HCT116 (cell line): ENCODE measurements at regions not wholly inside any gene's neighbourhood (a gene's known extent, or its start where the extent isn't known, plus 50 kb on each side); places are given as distances from the start of the nearest gene placed in this dataset.

Source experiments
- ATAC-seq: fragments of 200-7000 bp; cut with Tn5 transposase; 2 replicates; pipeline ENCODE4 v1.9.1; 2020; ENCODE audit warnings: mild to moderate bottlenecking, moderate library complexity
- BruUV-seq: library from RNA; stranded (reverse); fragments of 400-500 nt; replicated peaks from 2 replicates; lab custom pipeline; 2021; lab: Mats Ljungman, UMichigan
- CTCF ChIA-PET: fragments of 300-600 bp; sonication (Branson Sonifier 250); formaldehyde crosslinking; loops from one replicate; lab custom pipeline; 2021; ENCODE audit warnings: antibody characterized with exemption; lab: Charles Lee
- POLR2A ChIA-PET: fragments of 300-600, 350-600 bp; sonication (Branson Sonifier 250); formaldehyde crosslinking; loops from one replicate; lab custom pipeline; 2021; ENCODE audit warnings: antibody characterized with exemption; lab: Charles Lee
- RAD21 ChIA-PET, 2 experiments: fragments of 300-600 bp; sonication (Branson Sonifier 250); formaldehyde crosslinking; loops; one replicate each; lab custom pipeline; 2023; ENCODE audit warnings: low total read pairs in 2 of 2; ENCODE audit not compliant: uncharacterized antibody in 2 of 2, unreplicated experiment in 2 of 2, low non-redundant PET in 1 of 2; lab: Charles Lee
- DNase-seq: peaks from one replicate; pipeline ENCODE4 v3.0.0-alpha.2; 2010; ENCODE audit warnings: low read depth, low spot score
- H2AFZ ChIP-seq: fragments of 200-600 bp; shearing (Covaris generic), sonication (generic); 2 replicates; pipeline ENCODE4 v1.6.1; 2017; ENCODE audit warnings: low read depth, mixed run types, mixed read lengths, antibody characterized with exemption, low read length; ENCODE audit not compliant: poor library complexity, severe bottlenecking
- H3K27ac ChIP-seq: 2 replicates; pipeline ENCODE4 v1.5.1; 2012; ENCODE audit warnings: low read depth, low read length
- H3K27me3 ChIP-seq: fragments of 200-600 bp; sonication (generic); 2 replicates; pipeline ENCODE4 v1.6.1; 2016; ENCODE audit warnings: mixed run types, low read length, mixed read lengths; ENCODE audit not compliant: insufficient read depth
- H3K36me3 ChIP-seq, 2 experiments: fragments of 200-500 bp in 1 of 2; fragments of 200-600 bp in 1 of 2; sonication (Bioruptor generic) in 1 of 2; sonication (generic) in 1 of 2; 2 replicates each; pipeline versions ENCODE4 v1.5.1 to v1.6.1; 2014 to 2016; ENCODE audit warnings: low read length in 2 of 2, inconsistent platforms in 1 of 2, mixed read lengths in 1 of 2, mixed run types in 1 of 2; ENCODE audit not compliant: insufficient read depth in 2 of 2, control insufficient read depth in 1 of 2
- H3K4me1 ChIP-seq, 2 experiments: fragments of 200-600 bp in 1 of 2; sonication (generic) in 1 of 2; 2 replicates each; pipeline versions ENCODE4 v1.5.1 to v1.6.1; 2012 to 2017; ENCODE audit warnings: low read length in 2 of 2, inconsistent platforms in 1 of 2, mild to moderate bottlenecking in 1 of 2, mixed read lengths in 1 of 2, mixed run types in 1 of 2, moderate library complexity in 1 of 2; ENCODE audit not compliant: insufficient read depth in 2 of 2, control insufficient read depth in 1 of 2
- H3K4me2 ChIP-seq: fragments of 200-600 bp; sonication (generic); 2 replicates; pipeline ENCODE4 v1.6.1; 2017; ENCODE audit warnings: mixed run types, low read length, mixed read lengths
- H3K4me3 ChIP-seq, 2 experiments: fragments of 200-600 bp in 1 of 2; sonication (generic) in 1 of 2; replicated peaks in 1 of 2; 2 replicates each; pipeline ENCODE4 v1.5.1; 2011 to 2016; ENCODE audit warnings: low read length in 2 of 2, control low read depth in 1 of 2, low read depth in 1 of 2, mild to moderate bottlenecking in 1 of 2, mixed read lengths in 1 of 2, mixed run types in 1 of 2
- H3K79me2 ChIP-seq: fragments of 200-600 bp; sonication (generic); 2 replicates; pipeline ENCODE4 v1.6.1; 2017; ENCODE audit warnings: mild to moderate bottlenecking, mixed run types, low read length, moderate library complexity, mixed read lengths; ENCODE audit not compliant: insufficient read depth
- H3K9ac ChIP-seq: fragments of 200-600 bp; sonication (generic); 2 replicates; pipeline ENCODE4 v1.6.1; 2016; ENCODE audit warnings: low read length, mixed read lengths
- H3K9me2 ChIP-seq: fragments of 200-600 bp; sonication (generic), shearing (Covaris generic); 2 replicates; pipeline ENCODE4 v1.6.1; 2017; ENCODE audit warnings: mixed run types, mild to moderate bottlenecking, moderate library complexity; ENCODE audit not compliant: insufficient read depth
- H3K9me3 ChIP-seq, 2 experiments: fragments of 200-500 bp in 1 of 2; fragments of 200-600 bp in 1 of 2; sonication (Bioruptor generic) in 1 of 2; sonication (generic) in 1 of 2; 2 replicates each; pipeline ENCODE4 v1.6.1; 2014 to 2017; ENCODE audit warnings: low read length in 2 of 2, mixed read lengths in 2 of 2, inconsistent platforms in 1 of 2, low read depth in 1 of 2, mild to moderate bottlenecking in 1 of 2, mixed run types in 1 of 2, moderate library complexity in 1 of 2; ENCODE audit not compliant: control insufficient read depth in 1 of 2, insufficient read depth in 1 of 2
- H4K20me1 ChIP-seq: fragments of 200-600 bp; sonication (generic), shearing (Covaris generic); 2 replicates; pipeline ENCODE4 v1.6.1; 2017; ENCODE audit warnings: mixed run types, mild to moderate bottlenecking, moderate library complexity; ENCODE audit not compliant: insufficient read depth
- EGR1 ChIP-seq: IDR thresholded peaks from 2 replicates; pipeline ENCODE4 v1.6.1; 2012; ENCODE audit warnings: low read depth
- EZH2 ChIP-seq: fragments of 200-600 bp; sonication (generic); IDR thresholded peaks from 2 replicates; pipeline ENCODE4 v1.6.1; 2017; ENCODE audit warnings: antibody characterized with exemption, mixed run types
- FOSL1 ChIP-seq: IDR thresholded peaks from 2 replicates; pipeline ENCODE4 v1.6.1; 2012; ENCODE audit warnings: low read depth
- JUND ChIP-seq: IDR thresholded peaks from 2 replicates; pipeline ENCODE4 v1.6.1; 2012
- POLR2A ChIP-seq: IDR thresholded peaks from 2 replicates; pipeline ENCODE4 v1.7.0; 2011; ENCODE audit warnings: borderline replicate concordance; ENCODE audit not compliant: insufficient read depth, insufficient read length; ENCODE audit errors: extremely low read depth
- POLR2AphosphoS5 ChIP-seq: IDR thresholded peaks from 2 replicates; pipeline ENCODE4 v1.6.1; 2011; ENCODE audit warnings: mild to moderate bottlenecking, low read depth, low read length, moderate library complexity
- RAD21 ChIP-seq: IDR thresholded peaks from 2 replicates; pipeline ENCODE4 v1.6.1; 2012; ENCODE audit warnings: low read depth, mild to moderate bottlenecking
- REST ChIP-seq: IDR thresholded peaks from 2 replicates; pipeline ENCODE4 v1.6.1; 2012; ENCODE audit warnings: low read depth
- SIN3A ChIP-seq: IDR thresholded peaks from 2 replicates; pipeline ENCODE4 v1.6.1; 2012; ENCODE audit warnings: low read depth
- SP1 ChIP-seq: IDR thresholded peaks from 2 replicates; pipeline ENCODE4 v1.6.1; 2012; ENCODE audit warnings: low read depth
- SRF ChIP-seq: IDR thresholded peaks from 2 replicates; pipeline ENCODE4 v1.6.1; 2012; ENCODE audit warnings: low read depth
- TCF7L2 ChIP-seq: IDR thresholded peaks from 2 replicates; pipeline ENCODE4 v1.7.0; 2011; ENCODE audit warnings: borderline replicate concordance, inconsistent platforms; ENCODE audit not compliant: insufficient read depth, insufficient read length; ENCODE audit errors: extremely low read depth
- ZFX ChIP-seq: fragments of 450-650 bp; IDR thresholded peaks from 2 replicates; pipeline ENCODE4 v1.6.1; 2017
- ZNF274 ChIP-seq: fragments of 200-500 bp; sonication (Bioruptor generic); IDR thresholded peaks from 2 replicates; pipeline ENCODE4 v1.6.1; 2014; ENCODE audit warnings: mild to moderate bottlenecking, low read depth, low read length, inconsistent platforms
- intact Hi-C: fragments of 100-400 bp; cut with micrococcal nuclease; formaldehyde crosslinking; loops from 2 replicates; pipeline ENCODE4 v1.10.0; 2022
- TF ChIP-seq, protein P1 (sequence below): IDR thresholded peaks from 2 replicates; pipeline ENCODE4 v1.6.1; 2012
- TF ChIP-seq, protein P2 (sequence below): IDR thresholded peaks from 2 replicates; pipeline ENCODE4 v1.6.1; 2011; ENCODE audit warnings: mild to moderate bottlenecking, low read length, moderate library complexity; ENCODE audit not compliant: insufficient replicate concordance; ENCODE audit errors: extremely low read depth

DNA sequence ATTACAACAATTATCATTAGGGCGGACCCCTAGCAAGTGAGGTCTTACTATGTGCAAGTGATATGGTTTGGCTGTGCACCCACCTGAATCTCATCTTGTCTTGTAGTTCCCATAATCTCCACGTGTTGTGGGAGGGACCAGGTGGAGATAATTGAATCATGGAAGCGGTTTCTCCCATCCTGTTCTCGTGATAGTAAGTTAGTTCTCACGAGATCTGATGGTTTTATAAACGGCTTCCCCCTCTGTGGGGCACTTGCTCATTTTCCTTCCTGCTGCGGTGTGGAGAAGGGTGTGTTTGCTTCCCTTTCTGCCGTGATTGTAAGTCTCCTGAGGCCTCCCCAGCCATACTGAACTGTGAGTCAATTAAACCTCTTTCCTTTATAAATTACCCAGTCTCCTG, 96.1 kb upstream of the CDK6 start:
- no peak for TF ChIP-seq JUND
- TF ChIP-seq POLR2AphosphoS5 = no peak
- no peak for ATAC-seq
- H3K9ac ChIP-seq = no peak overlapping the region
- no peaks in the 10 kb centered on the region for H4K20me1 ChIP-seq
- POLR2A ChIA-PET = no interaction called here
- RAD21 ChIA-PET = no interaction called here
- no peaks in the 10 kb centered on the region for H3K36me3 ChIP-seq
- no peak overlapping the region for H3K27ac ChIP-seq
- H3K4me2 ChIP-seq = no peak overlapping the region
- BruUV-seq = no TSS peak
- no peaks in the 10 kb centered on the region for H3K9me3 ChIP-seq
- H3K27me3 ChIP-seq = no peaks in the 10 kb centered on the region
- H3K4me1 ChIP-seq = no peaks in the 10 kb centered on the region
- H3K79me2 ChIP-seq = no peaks in the 10 kb centered on the region
- CTCF ChIA-PET = no interaction called here
- no peak overlapping the region for H3K4me3 ChIP-seq
- no peak for DNase-seq
- no peaks in the 10 kb centered on the region for H3K9me2 ChIP-seq
- intact Hi-C loops = no loop called here
- no peak overlapping the region for H2AFZ ChIP-seq

DNA sequence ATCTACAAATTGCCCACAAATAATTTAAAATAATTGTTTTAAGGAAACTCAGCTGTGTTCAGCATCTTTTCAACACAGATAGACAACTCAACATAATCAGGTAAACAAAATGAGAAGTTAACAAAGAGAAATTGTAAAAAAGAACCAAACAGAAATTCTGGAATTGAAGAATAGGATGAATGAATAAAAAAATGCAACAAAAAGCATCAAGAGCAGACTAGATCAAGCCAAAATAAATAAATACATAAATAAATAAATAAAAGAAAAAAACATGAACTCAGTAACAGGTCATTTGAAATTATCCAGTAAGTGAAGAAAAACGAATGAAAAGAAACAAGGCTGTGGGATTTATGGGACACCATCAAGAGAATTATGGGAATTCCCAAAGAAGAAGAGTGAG, 94.0 kb upstream of the CDK6 start:
- H3K4me3 ChIP-seq = no peak overlapping the region
- intact Hi-C loops = no loop called here
- ChIA-PET RAD21 (no interaction called here), POLR2A (no interaction called here), CTCF (no interaction called here)
- H3K9me2 ChIP-seq = no peaks in the 10 kb centered on the region
- TF ChIP-seq JUND (no peak), SIN3A (no peak), POLR2A (no peak), TCF7L2 (no peak), SRF (no peak), EGR1 (no peak), SP1 (no peak), RAD21 (no peak), ZFX (no peak), EZH2 (no peak), REST (no peak), ZNF274 (no peak), FOSL1 (no peak), POLR2AphosphoS5 (no peak)
- TF ChIP-seq, protein P1, sequence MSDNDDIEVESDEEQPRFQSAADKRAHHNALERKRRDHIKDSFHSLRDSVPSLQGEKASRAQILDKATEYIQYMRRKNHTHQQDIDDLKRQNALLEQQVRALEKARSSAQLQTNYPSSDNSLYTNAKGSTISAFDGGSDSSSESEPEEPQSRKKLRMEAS = no peak
- TF ChIP-seq, protein P2, sequence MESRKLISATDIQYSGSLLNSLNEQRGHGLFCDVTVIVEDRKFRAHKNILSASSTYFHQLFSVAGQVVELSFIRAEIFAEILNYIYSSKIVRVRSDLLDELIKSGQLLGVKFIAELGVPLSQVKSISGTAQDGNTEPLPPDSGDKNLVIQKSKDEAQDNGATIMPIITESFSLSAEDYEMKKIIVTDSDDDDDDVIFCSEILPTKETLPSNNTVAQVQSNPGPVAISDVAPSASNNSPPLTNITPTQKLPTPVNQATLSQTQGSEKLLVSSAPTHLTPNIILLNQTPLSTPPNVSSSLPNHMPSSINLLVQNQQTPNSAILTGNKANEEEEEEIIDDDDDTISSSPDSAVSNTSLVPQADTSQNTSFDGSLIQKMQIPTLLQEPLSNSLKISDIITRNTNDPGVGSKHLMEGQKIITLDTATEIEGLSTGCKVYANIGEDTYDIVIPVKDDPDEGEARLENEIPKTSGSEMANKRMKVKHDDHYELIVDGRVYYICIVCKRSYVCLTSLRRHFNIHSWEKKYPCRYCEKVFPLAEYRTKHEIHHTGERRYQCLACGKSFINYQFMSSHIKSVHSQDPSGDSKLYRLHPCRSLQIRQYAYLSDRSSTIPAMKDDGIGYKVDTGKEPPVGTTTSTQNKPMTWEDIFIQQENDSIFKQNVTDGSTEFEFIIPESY = no peak
- H3K79me2 ChIP-seq = no peaks in the 10 kb centered on the region
- no peaks in the 10 kb centered on the region for H3K4me1 ChIP-seq
- H3K27ac ChIP-seq = no peak overlapping the region
- no peak overlapping the region for H3K9ac ChIP-seq
- no peaks in the 10 kb centered on the region for H4K20me1 ChIP-seq
- BruUV-seq = no TSS peak
- H3K36me3 ChIP-seq = no peaks in the 10 kb centered on the region
- H3K27me3 ChIP-seq = no peaks in the 10 kb centered on the region
- H3K4me2 ChIP-seq = no peak overlapping the region
- no peak for ATAC-seq
- no peak overlapping the region for H2AFZ ChIP-seq
- H3K9me3 ChIP-seq = no peaks in the 10 kb centered on the region
- DNase-seq = no peak
